Hepatocyte (in vitro differentiated cells): ENCODE measurements at regions not wholly inside any gene's neighbourhood (a gene's known extent, or its start where the extent isn't known, plus 50 kb on each side); places are given as distances from the start of the nearest gene placed in this dataset.

ENCODE experiments used
- DNase-seq: peaks from one replicate; pipeline ENCODE4 v3.0.0-alpha.2; 2016; ENCODE audit warnings: low spot score
- H2AFZ ChIP-seq: fragments of 200-600 bp; sonication (generic); 2 replicates; pipeline ENCODE4 v1.6.0; 2016; ENCODE audit warnings: antibody characterized with exemption, mild to moderate bottlenecking
- H3K27ac ChIP-seq: fragments of 200-600 bp; sonication (generic); 2 replicates; pipeline ENCODE4 v1.5.1; 2016; ENCODE audit warnings: mild to moderate bottlenecking
- H3K27me3 ChIP-seq: fragments of 200-600 bp; sonication (generic); 2 replicates; pipeline ENCODE4 v1.6.1; 2016
- H3K36me3 ChIP-seq: fragments of 200-600 bp; sonication (generic); replicated peaks from 2 replicates; pipeline ENCODE4 v1.5.1; 2016; ENCODE audit warnings: low read depth; ENCODE audit not compliant: insufficient read depth
- H3K4me1 ChIP-seq: fragments of 200-600 bp; sonication (generic); 2 replicates; pipeline ENCODE4 v1.5.1; 2016; ENCODE audit warnings: mild to moderate bottlenecking, moderate library complexity; ENCODE audit not compliant: insufficient read depth
- H3K4me2 ChIP-seq: fragments of 200-600 bp; sonication (generic); 2 replicates; pipeline ENCODE4 v1.6.0; 2016
- H3K4me3 ChIP-seq: fragments of 200-600 bp; sonication (generic); 2 replicates; pipeline ENCODE4 v1.5.1; 2016; ENCODE audit warnings: mild to moderate bottlenecking
- H3K79me2 ChIP-seq: fragments of 200-600 bp; sonication (generic); 2 replicates; pipeline ENCODE4 v1.6.0; 2017; ENCODE audit warnings: mild to moderate bottlenecking
- H3K9me2 ChIP-seq: fragments of 200-600 bp; sonication (generic); replicated peaks from 2 replicates; pipeline ENCODE4 v1.6.0; 2017; ENCODE audit warnings: mild to moderate bottlenecking; ENCODE audit not compliant: insufficient read depth
- H3K9me3 ChIP-seq: fragments of 200-600 bp; sonication (generic); 2 replicates; pipeline ENCODE4 v1.5.1; 2016; ENCODE audit warnings: low read depth, mild to moderate bottlenecking
- H4K20me1 ChIP-seq: fragments of 200-600 bp; sonication (generic); 2 replicates; pipeline ENCODE4 v1.6.0; 2016; ENCODE audit warnings: mild to moderate bottlenecking; ENCODE audit not compliant: insufficient read depth, poor library complexity, severe bottlenecking
- EZH2 ChIP-seq: fragments of 200-600 bp; sonication (generic); IDR thresholded peaks from 2 replicates; pipeline ENCODE4 v1.6.1; 2016; ENCODE audit warnings: antibody characterized with exemption, mild to moderate bottlenecking, borderline replicate concordance
- EZH2phosphoT487 ChIP-seq: fragments of 200-600 bp; sonication (generic); IDR thresholded peaks from one replicate; pipeline ENCODE4 v1.6.1; 2018; ENCODE audit warnings: antibody characterized with exemption, mild to moderate bottlenecking, low read depth, moderate library complexity; ENCODE audit not compliant: unreplicated experiment, severe bottlenecking
- WGBS: methylation state at CpG from one replicate; pipeline ENCODE4 v1.1.6; 2016; ENCODE audit warnings: low lambda C conversion rate; ENCODE audit errors: missing lambda C conversion rate; 5-methylcytosine and 5-hydroxymethylcytosine counted together
- TF ChIP-seq, protein P1 (sequence below): fragments of 200-600 bp; sonication (generic); IDR thresholded peaks from 2 replicates; pipeline ENCODE4 v1.5.1; 2016; ENCODE audit warnings: antibody characterized with exemption, mild to moderate bottlenecking; ENCODE audit not compliant: poor library complexity

DNA sequence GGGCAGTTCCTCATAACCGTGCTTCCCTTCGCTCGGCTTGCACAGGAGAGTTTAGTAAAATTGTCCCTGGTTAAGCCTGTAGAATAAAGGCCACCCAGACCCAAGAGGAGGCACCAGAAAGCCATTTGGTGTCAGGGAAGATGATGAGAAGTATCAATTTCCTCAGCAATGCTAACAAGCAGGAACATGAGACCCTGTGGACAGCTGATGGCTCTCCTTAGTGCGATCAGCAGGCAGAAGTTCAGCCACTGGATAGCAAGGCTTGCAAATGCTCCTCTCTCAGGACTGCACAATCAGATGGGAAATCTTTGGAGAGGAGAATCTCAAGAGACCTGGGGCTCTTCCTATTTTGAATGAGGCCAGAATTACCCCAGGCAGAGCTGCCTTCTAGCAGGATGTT lies 261.1 kb upstream of the DYNLRB2 start:
- H4K20me1 ChIP-seq = no peaks in the 10 kb centered on the region
- no peaks in the 10 kb centered on the region for H3K36me3 ChIP-seq
- H3K4me1 ChIP-seq = no peaks in the 10 kb centered on the region
- H3K79me2 ChIP-seq = no peaks in the 10 kb centered on the region
- WGBS = 83% methylated on average over 4 of the region's 4 CpGs
- H3K4me2 ChIP-seq = no peak overlapping the region
- H2AFZ ChIP-seq = no peak overlapping the region
- no peak for DNase-seq
- H3K9me2 ChIP-seq = no peaks in the 10 kb centered on the region
- no peaks in the 10 kb centered on the region for H3K9me3 ChIP-seq
- H3K27ac ChIP-seq = no peak overlapping the region
- TF ChIP-seq EZH2 = no peak
- TF ChIP-seq, protein P1, sequence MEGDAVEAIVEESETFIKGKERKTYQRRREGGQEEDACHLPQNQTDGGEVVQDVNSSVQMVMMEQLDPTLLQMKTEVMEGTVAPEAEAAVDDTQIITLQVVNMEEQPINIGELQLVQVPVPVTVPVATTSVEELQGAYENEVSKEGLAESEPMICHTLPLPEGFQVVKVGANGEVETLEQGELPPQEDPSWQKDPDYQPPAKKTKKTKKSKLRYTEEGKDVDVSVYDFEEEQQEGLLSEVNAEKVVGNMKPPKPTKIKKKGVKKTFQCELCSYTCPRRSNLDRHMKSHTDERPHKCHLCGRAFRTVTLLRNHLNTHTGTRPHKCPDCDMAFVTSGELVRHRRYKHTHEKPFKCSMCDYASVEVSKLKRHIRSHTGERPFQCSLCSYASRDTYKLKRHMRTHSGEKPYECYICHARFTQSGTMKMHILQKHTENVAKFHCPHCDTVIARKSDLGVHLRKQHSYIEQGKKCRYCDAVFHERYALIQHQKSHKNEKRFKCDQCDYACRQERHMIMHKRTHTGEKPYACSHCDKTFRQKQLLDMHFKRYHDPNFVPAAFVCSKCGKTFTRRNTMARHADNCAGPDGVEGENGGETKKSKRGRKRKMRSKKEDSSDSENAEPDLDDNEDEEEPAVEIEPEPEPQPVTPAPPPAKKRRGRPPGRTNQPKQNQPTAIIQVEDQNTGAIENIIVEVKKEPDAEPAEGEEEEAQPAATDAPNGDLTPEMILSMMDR = no peak
- no peak for TF ChIP-seq EZH2phosphoT487
- no peaks in the 10 kb centered on the region for H3K27me3 ChIP-seq
- H3K4me3 ChIP-seq = no peak overlapping the region

DNA sequence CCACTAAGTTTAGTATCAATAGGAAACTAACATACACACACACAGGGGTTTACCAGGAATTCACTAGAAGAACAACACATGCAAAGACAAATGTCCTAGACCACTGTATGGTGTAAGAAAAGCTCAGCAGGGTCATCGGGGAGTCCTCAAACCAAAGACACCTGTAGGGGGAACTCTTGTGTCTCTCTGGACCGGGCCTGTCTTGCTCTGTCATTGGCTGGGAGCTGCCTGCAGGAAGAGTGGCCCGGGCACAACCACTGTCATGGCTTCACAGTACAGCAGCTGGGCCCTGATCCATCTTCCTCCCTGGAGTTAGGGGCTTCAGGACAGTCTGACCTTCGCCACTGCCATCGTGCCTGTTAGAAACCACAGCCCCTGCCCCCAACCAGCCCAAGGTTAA lies 263.6 kb upstream of the DYNLRB2 start:
- Histone ChIP-seq H3K27me3 (no peaks in the 10 kb centered on the region), H3K4me1 (no peaks in the 10 kb centered on the region), H3K9me2 (no peaks in the 10 kb centered on the region), H4K20me1 (no peaks in the 10 kb centered on the region), H3K36me3 (no peaks in the 10 kb centered on the region), H3K79me2 (no peaks in the 10 kb centered on the region), H3K9me3 (no peaks in the 10 kb centered on the region), H3K4me2 (no peak overlapping the region), H2AFZ (no peak overlapping the region), H3K27ac (no peak overlapping the region), H3K4me3 (no peak overlapping the region)
- TF ChIP-seq, protein P1 = no peak
- TF ChIP-seq EZH2 (no peak), EZH2phosphoT487 (no peak)
- WGBS = 55% methylated on average over 5 of the region's 5 CpGs
- DNase-seq = no peak

DNA sequence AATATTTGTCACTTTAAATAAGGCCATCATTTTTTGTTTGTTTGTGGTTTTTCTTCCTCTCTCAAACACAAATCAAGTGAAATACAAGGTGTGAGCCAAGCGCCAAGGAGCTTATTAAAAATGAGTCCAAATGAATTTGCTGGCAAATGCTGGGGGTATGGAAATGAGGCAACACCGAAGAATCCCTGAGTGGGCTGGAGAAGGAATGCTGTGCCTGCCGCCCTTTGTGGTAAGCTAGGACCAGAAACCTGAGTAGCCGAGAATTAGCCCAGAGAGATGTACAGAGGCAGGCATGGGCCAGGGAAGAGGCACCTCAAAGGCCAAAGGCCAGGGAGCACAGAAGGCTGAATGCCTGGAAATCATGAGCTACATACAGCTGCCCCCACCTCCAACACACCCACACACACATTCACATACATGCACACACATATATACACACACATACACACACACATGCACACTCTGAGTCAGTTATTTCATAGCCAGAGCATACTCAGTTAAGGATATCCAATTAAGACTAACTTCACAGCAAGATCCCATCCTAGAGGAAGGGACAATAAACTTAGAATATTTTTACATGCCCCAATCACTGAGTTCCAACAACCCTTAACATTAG lies 266.1 kb upstream of the DYNLRB2 start:
- Histone ChIP-seq H3K4me2 (no peak overlapping the region), H3K9me3 (no peaks in the 10 kb centered on the region), H2AFZ (no peak overlapping the region), H3K27me3 (no peaks in the 10 kb centered on the region), H4K20me1 (no peaks in the 10 kb centered on the region), H3K4me1 (no peaks in the 10 kb centered on the region), H3K79me2 (no peaks in the 10 kb centered on the region), H3K9me2 (no peaks in the 10 kb centered on the region), H3K36me3 (no peaks in the 10 kb centered on the region), H3K27ac (no peak overlapping the region), H3K4me3 (no peak overlapping the region)
- whole genome bisulfite sequencing = 83% methylated on average over 4 of the region's 4 CpGs
- DNase-seq = no peak
- TF ChIP-seq EZH2phosphoT487 (no peak), EZH2 (no peak)
- TF ChIP-seq, protein P1 = no peak
